ENCODE measurements at regions not wholly inside any gene's neighbourhood (a gene's known extent, or its start where the extent isn't known, plus 50 kb on each side); places are given as distances from the start of the nearest gene placed in this dataset.

DNA sequence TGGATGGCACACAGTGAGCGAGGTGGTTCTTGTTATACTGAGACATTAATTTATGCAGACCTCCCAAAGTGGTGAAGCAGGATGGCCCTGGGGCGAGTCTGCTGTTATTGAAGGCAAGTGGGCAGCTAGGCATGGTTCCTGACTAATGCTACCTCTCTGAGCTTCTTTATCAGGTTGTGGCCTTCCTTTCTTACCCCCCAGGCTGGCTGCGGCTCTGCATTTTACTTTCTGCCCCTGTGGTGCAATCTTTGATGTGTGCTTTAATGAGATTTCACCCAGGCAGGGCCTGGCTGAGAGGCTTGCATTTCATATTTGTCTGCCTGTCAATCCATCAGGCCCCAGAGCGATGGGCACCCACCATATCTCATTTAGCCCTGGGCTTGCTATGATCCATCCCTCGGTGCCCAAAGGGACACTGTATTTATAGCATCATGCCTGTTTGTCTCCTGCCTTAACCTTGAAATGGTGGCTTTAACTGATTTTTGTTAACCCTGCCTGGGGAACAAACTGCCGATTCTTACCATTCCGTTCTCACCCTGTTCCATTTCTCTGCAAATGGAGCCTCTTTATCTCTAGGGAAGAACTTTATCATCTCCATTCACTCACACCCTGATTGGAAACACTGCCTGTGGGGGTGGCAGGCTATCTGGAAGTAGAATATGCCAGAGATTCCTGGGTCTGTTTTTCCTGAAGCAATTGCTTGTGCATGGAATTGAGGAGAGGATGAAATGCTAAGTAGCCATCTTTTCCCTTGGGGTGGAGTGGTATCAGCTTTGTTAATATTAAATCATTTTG, 316.2 kb upstream of the THSD7B start (continued):
- no peak for TF ChIP-seq USF1 (IDR thresholded peaks at IDR 0.05; ENCODE audit: borderline replicate concordance, extremely low read length, insufficient read depth, low read depth, low read length)
- no peak for TF ChIP-seq GABPA (IDR thresholded peaks at IDR 0.05; ENCODE audit: low read depth)
- TF ChIP-seq PAX5 (IDR thresholded peaks at IDR 0.05; ENCODE audit: borderline replicate concordance, low read depth, low read length) = no peak
- TF ChIP-seq, protein P1, sequence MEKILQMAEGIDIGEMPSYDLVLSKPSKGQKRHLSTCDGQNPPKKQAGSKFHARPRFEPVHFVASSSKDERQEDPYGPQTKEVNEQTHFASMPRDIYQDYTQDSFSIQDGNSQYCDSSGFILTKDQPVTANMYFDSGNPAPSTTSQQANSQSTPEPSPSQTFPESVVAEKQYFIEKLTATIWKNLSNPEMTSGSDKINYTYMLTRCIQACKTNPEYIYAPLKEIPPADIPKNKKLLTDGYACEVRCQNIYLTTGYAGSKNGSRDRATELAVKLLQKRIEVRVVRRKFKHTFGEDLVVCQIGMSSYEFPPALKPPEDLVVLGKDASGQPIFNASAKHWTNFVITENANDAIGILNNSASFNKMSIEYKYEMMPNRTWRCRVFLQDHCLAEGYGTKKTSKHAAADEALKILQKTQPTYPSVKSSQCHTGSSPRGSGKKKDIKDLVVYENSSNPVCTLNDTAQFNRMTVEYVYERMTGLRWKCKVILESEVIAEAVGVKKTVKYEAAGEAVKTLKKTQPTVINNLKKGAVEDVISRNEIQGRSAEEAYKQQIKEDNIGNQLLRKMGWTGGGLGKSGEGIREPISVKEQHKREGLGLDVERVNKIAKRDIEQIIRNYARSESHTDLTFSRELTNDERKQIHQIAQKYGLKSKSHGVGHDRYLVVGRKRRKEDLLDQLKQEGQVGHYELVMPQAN (conservative IDR thresholded peaks at IDR 0.05) = no peak
- no peak for TF ChIP-seq MYB (IDR thresholded peaks at IDR 0.05; ENCODE audit: borderline replicate concordance, low read depth, low read length)
- no peak for TF ChIP-seq HDGF (IDR thresholded peaks at IDR 0.05)

GRCh38 chr2:136448432-136448831, 316.9 kb upstream of the THSD7B start:
- H3K36me3 ChIP-seq (ENCODE audit: control insufficient read depth in 2 of 2, insufficient read depth in 2 of 2, low read length in 1 of 2) = no peaks in the 10 kb centered on the region
- H4K20me1 ChIP-seq (ENCODE audit: control insufficient read depth, insufficient read depth) = no peaks in the 10 kb centered on the region
- H3K4me3 ChIP-seq = no peak overlapping the region
- H3K79me2 ChIP-seq (ENCODE audit: control insufficient read depth, insufficient read depth, low read length) = no peaks in the 10 kb centered on the region
- in situ Hi-C loops (cut with MboI) = no loop called here
- H3K9ac ChIP-seq (ENCODE audit: control insufficient read depth, insufficient read depth, low read length) = no peak overlapping the region
- H3K27me3 ChIP-seq (replicated peaks in 1 of 2; ENCODE audit: control insufficient read depth in 2 of 2, insufficient read depth in 2 of 2, low read length in 1 of 2) = peaks cover 0 to 4% of the 10 kb centered on the region in 2 experiments; a peak in 2 of 4 replicates
- BruUV-seq (replicated peaks) = no TSS peak
- 0% methylated on average over 1 of the region's 1 CpG for WGBS (ENCODE audit: insufficient coverage, insufficient replicate concordance, low lambda C conversion rate, missing lambda C conversion rate)
- intact Hi-C loops (cut with micrococcal nuclease; ENCODE audit: unreplicated experiment) = no loop called here
- SMC1A ChIA-PET (ENCODE audit: uncharacterized antibody, unreplicated experiment) = no interaction called here
- POLR2A ChIA-PET = no interaction called here
- H3K9me3 ChIP-seq (replicated peaks; ENCODE audit: control insufficient read depth, insufficient read depth, low read length) = no peaks in the 10 kb centered on the region
- no peak overlapping the region for H2AFZ ChIP-seq (ENCODE audit: control insufficient read depth, low read depth, low read length)
- H3K27ac ChIP-seq (ENCODE audit: control insufficient read depth, insufficient read depth) = no peak overlapping the region
- no peak for DNase-seq (ENCODE audit: low read depth, low spot score)
- FAIRE-seq = no peak
- ATAC-seq = no peak
- RAD21 ChIA-PET (ENCODE audit: unreplicated experiment) = no interaction called here
- CTCF ChIA-PET = interaction anchor here (1.1 kb wide), 1 partner anchor 8 kb away, joined by 3 read pairs; no protein-coding TSS in a partner anchor
- H3K4me2 ChIP-seq (ENCODE audit: control insufficient read depth, insufficient read depth) = no peak overlapping the region
- H3K4me1 ChIP-seq (ENCODE audit: control insufficient read depth, insufficient read depth, low read length) = no peaks in the 10 kb centered on the region
- TF ChIP-seq FOXM1 (IDR thresholded peaks at IDR 0.05; ENCODE audit: low read depth, low read length) (no peak), E2F8 (IDR thresholded peaks at IDR 0.05; ENCODE audit: low read depth, partially characterized antibody) (no peak), EP300 (IDR thresholded peaks at IDR 0.05; ENCODE audit: borderline replicate concordance in 1 of 2, control insufficient read depth in 1 of 2, low read depth in 2 of 2, low read length in 2 of 2) (no peak), ZNF687 (IDR thresholded peaks at IDR 0.05) (no peak), ETV6 (conservative IDR thresholded peaks at IDR 0.05 in 1 of 2, IDR thresholded peaks at IDR 0.05 in 1 of 2; ENCODE audit: borderline replicate concordance in 1 of 2, low read depth in 1 of 2) (no peak)

All from GM12878 (cell line).